ENCODE measurements at regions not wholly inside any gene's neighbourhood (a gene's known extent, or its start where the extent isn't known, plus 50 kb on each side); places are given as distances from the start of the nearest gene placed in this dataset.

DNA sequence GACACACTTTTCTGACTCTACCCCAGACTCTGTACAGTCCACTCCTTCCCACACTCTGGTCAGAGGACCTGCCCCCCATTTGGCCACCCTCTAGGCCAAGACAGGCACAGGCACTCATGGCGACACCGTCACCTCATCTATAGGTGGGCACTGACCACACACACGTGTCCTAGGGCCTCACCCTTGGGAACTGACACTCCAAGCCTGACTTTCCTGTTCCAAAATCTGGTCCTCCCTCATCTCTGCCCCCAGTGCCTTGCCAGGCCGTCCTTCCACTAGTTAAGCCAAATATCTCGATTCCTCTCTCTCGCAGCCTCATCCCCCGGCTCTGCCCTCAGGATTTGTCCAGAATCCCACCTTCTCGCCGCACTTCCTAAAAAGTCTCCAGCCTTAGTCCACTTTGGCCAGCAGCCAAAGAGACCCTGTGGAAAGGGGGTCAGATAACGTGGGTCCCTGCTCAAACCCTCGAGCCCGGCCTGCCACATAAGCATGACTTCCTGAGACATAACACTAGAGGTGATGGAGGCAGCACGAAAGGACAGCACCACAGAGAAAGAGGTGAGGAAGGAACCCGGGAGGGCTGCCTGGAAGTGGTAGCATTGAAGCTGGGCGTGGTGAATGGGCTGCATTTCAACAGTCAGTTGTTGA lies 105.8 kb upstream of the OTOS start:
- no peak for TF ChIP-seq POLR2A (IDR thresholded peaks at IDR 0.05)
- TF ChIP-seq, protein P1, sequence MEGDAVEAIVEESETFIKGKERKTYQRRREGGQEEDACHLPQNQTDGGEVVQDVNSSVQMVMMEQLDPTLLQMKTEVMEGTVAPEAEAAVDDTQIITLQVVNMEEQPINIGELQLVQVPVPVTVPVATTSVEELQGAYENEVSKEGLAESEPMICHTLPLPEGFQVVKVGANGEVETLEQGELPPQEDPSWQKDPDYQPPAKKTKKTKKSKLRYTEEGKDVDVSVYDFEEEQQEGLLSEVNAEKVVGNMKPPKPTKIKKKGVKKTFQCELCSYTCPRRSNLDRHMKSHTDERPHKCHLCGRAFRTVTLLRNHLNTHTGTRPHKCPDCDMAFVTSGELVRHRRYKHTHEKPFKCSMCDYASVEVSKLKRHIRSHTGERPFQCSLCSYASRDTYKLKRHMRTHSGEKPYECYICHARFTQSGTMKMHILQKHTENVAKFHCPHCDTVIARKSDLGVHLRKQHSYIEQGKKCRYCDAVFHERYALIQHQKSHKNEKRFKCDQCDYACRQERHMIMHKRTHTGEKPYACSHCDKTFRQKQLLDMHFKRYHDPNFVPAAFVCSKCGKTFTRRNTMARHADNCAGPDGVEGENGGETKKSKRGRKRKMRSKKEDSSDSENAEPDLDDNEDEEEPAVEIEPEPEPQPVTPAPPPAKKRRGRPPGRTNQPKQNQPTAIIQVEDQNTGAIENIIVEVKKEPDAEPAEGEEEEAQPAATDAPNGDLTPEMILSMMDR (IDR thresholded peaks at IDR 0.05): no peak
- no peak for TF ChIP-seq POLR2AphosphoS5 (IDR thresholded peaks at IDR 0.05; ENCODE audit: insufficient read depth in 1 of 2, low read depth in 1 of 2)
